ENCODE measurements at regions not wholly inside any gene's neighbourhood (a gene's known extent, or its start where the extent isn't known, plus 50 kb on each side); places are given as distances from the start of the nearest gene placed in this dataset.

- no peak for DNase-seq
These were observed 140.6 kb downstream of the C5orf15 start for GRCh38 chr5:133827830-133828229.

GRCh38 chr5:133827011-133827410 lies 141.4 kb downstream of the C5orf15 start:
- DNase-seq, result no peak

GRCh38 chr5:133825631-133826289 lies 142.7 kb downstream of the C5orf15 start:
- no peak for DNase-seq

- no peak for DNase-seq
These were observed 143.7 kb downstream of the C5orf15 start for GRCh38 chr5:133824661-133825254.

GRCh38 chr5:133821889-133822288 lies 146.5 kb downstream of the C5orf15 start:
- DNase-seq, result no peak

- no peak for DNase-seq
These were observed 147.1 kb downstream of the C5orf15 start for GRCh38 chr5:133821311-133821741.

- DNase-seq, result no peak
These were observed 147.9 kb downstream of the C5orf15 start for GRCh38 chr5:133820507-133820906.

- DNase-seq, result no peak
These were observed 148.4 kb downstream of the C5orf15 start for GRCh38 chr5:133819977-133820471.

GRCh38 chr5:133818869-133819600 lies 149.4 kb downstream of the C5orf15 start:
- DNase-seq, result no peak

GRCh38 chr5:133818031-133818431 lies 150.4 kb downstream of the C5orf15 start:
- DNase-seq, result no peak

- no peak for DNase-seq
These were observed 151.0 kb downstream of the C5orf15 start for GRCh38 chr5:133817456-133817855.

GRCh38 chr5:133816791-133817190 lies 151.6 kb downstream of the C5orf15 start:
- DNase-seq, result no peak

- DNase-seq, result no peak
These were observed 154.3 kb downstream of the C5orf15 start for GRCh38 chr5:133814152-133814551.

- DNase-seq, result no peak
These were observed 157.3 kb downstream of the C5orf15 start for GRCh38 chr5:133811168-133811567.

- DNase-seq, result no peak
These were observed 158.6 kb downstream of the C5orf15 start for GRCh38 chr5:133809801-133810200.

GRCh38 chr5:133807348-133807747 lies 161.1 kb downstream of the C5orf15 start:
- no peak for DNase-seq

GRCh38 chr5:133806847-133807246 lies 161.6 kb downstream of the C5orf15 start:
- DNase-seq, result no peak

- DNase-seq, result no peak
These were observed 166.3 kb downstream of the C5orf15 start for GRCh38 chr5:133801955-133802751.

- no peak for DNase-seq
These were observed 167.0 kb downstream of the C5orf15 start for GRCh38 chr5:133801431-133801830.

- no peak for DNase-seq
These were observed 168.7 kb downstream of the C5orf15 start for GRCh38 chr5:133799571-133800237.

- DNase-seq, result no peak
These were observed 171.3 kb downstream of the C5orf15 start for GRCh38 chr5:133797167-133797566.

GRCh38 chr5:133796186-133796585 lies 172.2 kb downstream of the C5orf15 start:
- no peak for DNase-seq
